Epithelial cell of esophagus (primary cell): ENCODE measurements at regions not wholly inside any gene's neighbourhood (a gene's known extent, or its start where the extent isn't known, plus 50 kb on each side); places are given as distances from the start of the nearest gene placed in this dataset.

ENCODE experiments used
- DNase-seq: peaks from one replicate; pipeline ENCODE4 v3.0.0; 2010; ENCODE audit warnings: low read depth
- H3K4me3 ChIP-seq: 2 replicates; pipeline ENCODE4 v1.5.1; 2011; ENCODE audit warnings: mild to moderate bottlenecking, low read length, control low read depth
- TF ChIP-seq, protein P1 (sequence below): IDR thresholded peaks from 2 replicates; pipeline ENCODE4 v1.5.1; 2011; ENCODE audit warnings: low read depth, mild to moderate bottlenecking, low read length, control low read depth, inconsistent platforms; ENCODE audit not compliant: insufficient read depth; ENCODE audit errors: missing control alignments

- TF ChIP-seq, protein P1, sequence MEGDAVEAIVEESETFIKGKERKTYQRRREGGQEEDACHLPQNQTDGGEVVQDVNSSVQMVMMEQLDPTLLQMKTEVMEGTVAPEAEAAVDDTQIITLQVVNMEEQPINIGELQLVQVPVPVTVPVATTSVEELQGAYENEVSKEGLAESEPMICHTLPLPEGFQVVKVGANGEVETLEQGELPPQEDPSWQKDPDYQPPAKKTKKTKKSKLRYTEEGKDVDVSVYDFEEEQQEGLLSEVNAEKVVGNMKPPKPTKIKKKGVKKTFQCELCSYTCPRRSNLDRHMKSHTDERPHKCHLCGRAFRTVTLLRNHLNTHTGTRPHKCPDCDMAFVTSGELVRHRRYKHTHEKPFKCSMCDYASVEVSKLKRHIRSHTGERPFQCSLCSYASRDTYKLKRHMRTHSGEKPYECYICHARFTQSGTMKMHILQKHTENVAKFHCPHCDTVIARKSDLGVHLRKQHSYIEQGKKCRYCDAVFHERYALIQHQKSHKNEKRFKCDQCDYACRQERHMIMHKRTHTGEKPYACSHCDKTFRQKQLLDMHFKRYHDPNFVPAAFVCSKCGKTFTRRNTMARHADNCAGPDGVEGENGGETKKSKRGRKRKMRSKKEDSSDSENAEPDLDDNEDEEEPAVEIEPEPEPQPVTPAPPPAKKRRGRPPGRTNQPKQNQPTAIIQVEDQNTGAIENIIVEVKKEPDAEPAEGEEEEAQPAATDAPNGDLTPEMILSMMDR, result no peak
- H3K4me3 ChIP-seq, result no peak overlapping the region
- DNase-seq, result peak; percentile 65
Measured at GRCh38 chr20:12410783-12411182, 493.1 kb downstream of the BTBD3 start.

DNA sequence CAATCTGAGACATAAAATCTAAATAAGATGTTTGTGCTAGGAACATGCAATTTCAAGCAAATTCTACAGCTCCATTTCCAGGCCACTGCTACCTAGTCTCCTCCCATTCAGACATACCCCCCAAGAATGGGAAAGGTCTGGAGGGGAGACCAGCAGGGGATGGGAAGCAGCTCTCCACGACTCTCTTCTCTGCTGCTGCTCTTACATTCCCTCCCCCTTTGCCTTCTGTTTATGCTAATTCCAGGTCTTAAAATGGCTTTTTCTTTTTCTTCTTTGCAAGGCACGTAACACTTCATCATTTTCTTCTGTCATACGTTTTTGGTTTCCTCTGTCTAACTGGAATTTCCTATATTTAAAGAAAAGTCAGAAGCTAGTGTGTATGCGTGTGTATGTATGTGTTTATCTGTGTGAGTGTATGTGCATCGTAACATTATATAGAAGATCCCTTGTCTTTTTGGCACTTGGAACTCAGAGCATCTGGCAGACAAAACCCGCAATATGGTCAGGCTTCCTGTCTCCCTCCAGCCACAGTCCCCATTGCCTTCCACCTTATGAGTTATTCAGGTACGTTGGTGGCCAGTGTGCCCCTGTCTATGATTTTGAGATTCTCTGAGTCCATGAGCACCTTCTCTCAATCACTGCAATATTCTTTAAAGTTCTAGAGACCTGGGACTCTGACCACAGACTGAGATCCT, 493.7 kb downstream of the BTBD3 start:
- TF ChIP-seq, protein P1, result no peak
- DNase-seq, result no peak
- no peak overlapping the region for H3K4me3 ChIP-seq

- H3K4me3 ChIP-seq, result no peak overlapping the region
- TF ChIP-seq, protein P1, result no peak
- DNase-seq, result no peak
Measured at GRCh38 chr20:12413116-12413515, 495.4 kb downstream of the BTBD3 start.

DNA sequence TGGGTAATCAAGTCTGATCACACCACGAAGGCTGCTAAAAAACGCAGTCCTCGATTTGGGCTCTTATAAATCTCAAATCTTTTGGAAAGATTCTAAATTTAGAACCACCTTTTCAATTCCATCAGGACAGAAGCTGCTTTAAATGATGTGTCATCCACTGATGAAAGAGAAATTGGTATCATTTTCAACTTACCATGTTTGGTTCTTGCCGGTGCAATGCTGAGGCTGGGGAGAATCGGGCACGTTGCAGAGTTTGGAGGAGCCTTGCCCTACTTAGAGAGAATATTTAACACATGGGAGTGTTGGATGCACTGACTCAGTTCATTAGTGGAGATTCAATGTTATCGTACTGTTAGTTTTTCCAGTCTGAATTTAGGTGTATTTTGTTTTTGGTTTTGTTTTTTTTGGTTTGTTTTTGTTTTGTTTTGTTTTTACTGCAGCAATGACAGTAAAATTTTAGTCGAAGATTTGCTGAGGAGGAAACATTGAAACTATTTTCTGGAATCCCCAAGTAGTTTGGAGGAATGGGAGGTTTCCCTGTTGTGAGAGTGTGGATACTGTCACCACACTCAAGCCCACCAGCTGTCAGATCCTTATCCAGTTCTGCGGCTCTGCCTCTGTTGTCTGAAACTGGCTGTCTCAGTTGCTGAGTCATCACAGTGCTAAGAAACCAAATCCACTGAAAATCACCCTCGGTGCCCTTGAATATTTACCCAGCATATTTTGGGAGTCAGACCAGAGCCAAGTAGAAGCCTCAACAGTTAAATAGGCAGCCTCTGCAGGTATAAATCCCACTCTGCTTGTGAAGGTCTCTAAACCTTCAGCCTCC, 497.0 kb downstream of the BTBD3 start:
- H3K4me3 ChIP-seq, result no peak overlapping the region
- peak; percentile 51 for DNase-seq
- TF ChIP-seq, protein P1, result no peak

DNA sequence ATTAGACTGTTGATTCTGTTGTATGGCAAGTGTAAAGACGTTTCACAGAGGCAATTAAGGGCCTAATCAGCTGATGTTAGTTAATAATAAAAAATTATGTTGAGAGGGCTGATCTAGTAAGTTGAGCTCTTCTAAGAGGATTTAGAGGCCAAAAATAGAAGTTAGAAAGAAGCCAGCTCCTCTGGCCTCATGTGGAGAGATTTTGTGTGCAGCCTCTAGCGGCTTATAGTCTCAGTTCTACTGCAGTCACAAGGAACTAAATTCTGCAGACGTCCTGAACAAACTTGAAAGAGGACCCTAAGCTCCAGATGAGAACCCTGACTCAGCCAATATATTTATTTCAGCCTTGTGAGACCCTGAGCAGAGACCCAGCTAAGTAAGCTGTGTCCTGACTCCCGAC, 498.6 kb downstream of the BTBD3 start:
- no peak overlapping the region for H3K4me3 ChIP-seq
- no peak for DNase-seq
- TF ChIP-seq, protein P1, result no peak

DNA sequence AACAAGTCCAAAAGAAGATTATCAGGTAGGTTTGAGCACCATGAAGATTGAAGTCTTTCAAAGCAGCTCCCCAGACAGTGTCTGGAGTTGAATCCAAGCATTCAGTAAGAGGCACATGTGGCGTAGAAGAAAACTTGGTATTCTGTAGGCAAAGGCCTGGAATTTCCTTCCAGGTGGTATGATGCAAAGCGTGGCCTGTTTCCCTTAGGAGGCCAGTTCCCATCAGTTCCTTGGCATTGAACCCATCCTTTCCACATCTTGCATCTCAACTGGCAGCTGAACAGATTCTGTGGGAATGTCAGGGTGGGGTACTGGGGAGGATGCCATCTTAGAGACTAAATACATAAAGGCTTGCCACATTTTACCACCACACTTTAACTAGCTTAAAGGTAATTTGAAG, 516.0 kb downstream of the BTBD3 start:
- TF ChIP-seq, protein P1, result no peak
- H3K4me3 ChIP-seq, result no peak overlapping the region
- DNase-seq, result no peak

- DNase-seq, result no peak
- no peak overlapping the region for H3K4me3 ChIP-seq
- TF ChIP-seq, protein P1, result no peak
Measured at GRCh38 chr20:12434672-12435071, 517.0 kb downstream of the BTBD3 start.
